ENCODE measurements at regions not wholly inside any gene's neighbourhood (a gene's known extent, or its start where the extent isn't known, plus 50 kb on each side); places are given as distances from the start of the nearest gene placed in this dataset.

DNA sequence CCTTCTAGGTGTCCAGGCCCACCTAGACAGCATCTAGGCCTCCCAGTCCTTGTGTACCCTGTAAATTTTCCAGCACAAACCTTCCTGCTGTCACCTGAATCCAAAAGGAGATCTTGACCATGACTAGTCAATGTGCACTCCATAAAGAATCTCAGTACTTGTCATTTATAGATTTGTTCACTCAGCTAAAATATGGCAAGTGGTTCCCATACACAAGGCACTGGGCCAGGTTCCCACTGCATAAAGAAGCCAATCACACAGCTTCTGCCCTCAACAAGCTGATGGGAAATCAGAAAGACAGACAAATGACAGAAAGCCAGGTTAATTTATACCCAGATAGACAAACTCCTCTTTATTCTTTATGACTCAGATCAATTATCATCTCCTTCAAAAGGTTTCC, 526.8 kb downstream of the CD83 start:
- no peak for DNase-seq (ENCODE audit: low read depth in 3 of 3, low spot score in 2 of 3)

DNA sequence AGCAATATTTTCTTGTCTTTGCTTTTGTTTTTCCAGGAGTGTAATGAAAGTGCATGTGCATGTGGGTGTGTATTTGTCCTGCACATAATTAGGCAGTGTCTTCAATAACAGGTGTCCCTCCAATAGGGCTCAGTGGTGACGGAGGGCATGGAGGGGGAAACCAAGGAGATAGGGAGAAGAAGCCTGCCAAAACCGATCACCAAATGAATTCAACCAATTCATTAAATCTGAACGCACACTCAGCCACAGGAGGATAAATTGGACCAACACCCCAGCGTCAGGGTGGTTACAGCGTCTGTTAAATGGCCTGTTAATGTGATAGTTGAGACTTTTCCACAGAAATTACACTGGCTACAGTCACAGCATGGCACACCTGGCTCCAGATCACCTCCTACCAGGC, 527.6 kb downstream of the CD83 start:
- no peak for DNase-seq (ENCODE audit: low read depth in 3 of 3, low spot score in 2 of 3)

DNA sequence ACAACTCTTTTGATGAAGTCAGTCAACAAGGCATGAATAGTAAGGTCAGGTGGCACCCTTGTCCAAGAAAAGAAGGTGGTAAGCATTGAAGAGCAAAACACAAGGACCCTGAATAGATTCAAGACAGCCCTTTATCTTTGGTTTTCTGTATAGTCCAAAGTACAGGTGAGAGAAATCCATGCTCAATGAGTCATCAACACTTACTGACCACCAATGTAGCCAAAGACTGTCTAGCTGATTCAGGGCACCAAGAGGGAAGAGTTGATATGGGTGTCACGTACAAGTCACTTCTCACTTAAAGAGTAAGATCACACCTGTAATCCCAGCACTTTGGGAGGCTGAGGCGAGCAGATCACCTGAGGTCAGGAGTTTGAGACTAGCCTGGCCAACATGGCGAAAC, 528.3 kb downstream of the CD83 start:
- no peak for DNase-seq (ENCODE audit: low read depth in 3 of 3, low spot score in 2 of 3)

DNA sequence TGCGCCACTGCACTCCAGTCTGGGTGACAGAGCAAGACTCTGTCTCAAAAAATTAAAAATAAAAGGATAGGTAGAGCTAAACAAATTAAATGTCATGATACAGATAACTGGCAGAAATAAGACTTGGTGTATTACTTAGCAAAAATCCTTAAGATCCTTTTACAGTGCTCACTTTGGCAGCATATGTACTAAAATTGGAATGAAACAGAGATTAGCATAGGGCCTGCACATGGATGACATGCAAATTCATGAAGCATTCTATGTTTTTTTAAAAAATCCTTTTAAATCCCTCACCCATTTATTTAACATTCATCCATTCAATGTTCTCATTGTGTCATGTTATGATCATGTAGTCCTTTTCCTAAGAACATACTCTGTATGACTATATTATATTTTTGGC, 528.8 kb downstream of the CD83 start:
- DNase-seq (ENCODE audit: low read depth in 3 of 3, low spot score in 2 of 3), result no peak

DNA sequence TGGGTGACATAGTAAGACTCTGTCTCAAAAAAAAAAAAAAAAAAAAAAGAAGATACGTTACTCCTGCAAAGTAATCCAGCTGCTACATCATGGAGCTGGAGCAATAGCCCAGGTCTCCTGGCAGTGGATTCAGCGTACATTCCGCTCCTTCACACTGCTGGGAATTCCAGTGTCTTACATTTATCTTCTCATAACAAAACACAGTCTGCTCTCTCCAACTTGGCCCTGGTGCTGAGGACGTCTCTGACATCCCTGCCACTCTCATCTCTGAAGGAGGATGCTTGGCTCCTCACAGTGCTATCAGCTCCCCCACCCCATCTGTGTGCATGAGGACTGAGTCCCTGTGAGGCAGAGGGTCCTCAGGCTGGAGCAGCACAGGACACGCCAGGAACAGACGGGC, 529.8 kb downstream of the CD83 start:
- DNase-seq (ENCODE audit: low read depth in 3 of 3, low spot score in 2 of 3), result no peak

DNA sequence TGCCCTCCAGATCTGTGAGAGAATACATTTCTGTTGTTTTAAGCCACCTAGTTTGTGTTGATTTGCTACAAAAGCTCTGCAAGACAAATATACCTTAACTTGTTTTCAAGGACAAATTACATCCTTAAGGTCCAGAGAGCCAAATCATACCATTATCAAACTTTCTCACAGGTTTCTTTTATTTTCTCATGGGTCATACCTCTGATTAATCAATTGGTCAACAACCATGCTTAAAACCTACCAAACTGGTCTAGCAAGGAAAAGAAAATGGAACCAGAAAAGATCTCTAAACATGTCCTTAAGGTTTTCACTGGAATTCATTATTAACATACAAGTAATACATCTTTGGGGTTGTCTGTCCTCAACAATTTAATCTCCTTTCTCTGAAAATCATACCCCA, 535.0 kb downstream of the CD83 start:
- no peak for DNase-seq (ENCODE audit: low read depth in 3 of 3, low spot score in 2 of 3)

DNA sequence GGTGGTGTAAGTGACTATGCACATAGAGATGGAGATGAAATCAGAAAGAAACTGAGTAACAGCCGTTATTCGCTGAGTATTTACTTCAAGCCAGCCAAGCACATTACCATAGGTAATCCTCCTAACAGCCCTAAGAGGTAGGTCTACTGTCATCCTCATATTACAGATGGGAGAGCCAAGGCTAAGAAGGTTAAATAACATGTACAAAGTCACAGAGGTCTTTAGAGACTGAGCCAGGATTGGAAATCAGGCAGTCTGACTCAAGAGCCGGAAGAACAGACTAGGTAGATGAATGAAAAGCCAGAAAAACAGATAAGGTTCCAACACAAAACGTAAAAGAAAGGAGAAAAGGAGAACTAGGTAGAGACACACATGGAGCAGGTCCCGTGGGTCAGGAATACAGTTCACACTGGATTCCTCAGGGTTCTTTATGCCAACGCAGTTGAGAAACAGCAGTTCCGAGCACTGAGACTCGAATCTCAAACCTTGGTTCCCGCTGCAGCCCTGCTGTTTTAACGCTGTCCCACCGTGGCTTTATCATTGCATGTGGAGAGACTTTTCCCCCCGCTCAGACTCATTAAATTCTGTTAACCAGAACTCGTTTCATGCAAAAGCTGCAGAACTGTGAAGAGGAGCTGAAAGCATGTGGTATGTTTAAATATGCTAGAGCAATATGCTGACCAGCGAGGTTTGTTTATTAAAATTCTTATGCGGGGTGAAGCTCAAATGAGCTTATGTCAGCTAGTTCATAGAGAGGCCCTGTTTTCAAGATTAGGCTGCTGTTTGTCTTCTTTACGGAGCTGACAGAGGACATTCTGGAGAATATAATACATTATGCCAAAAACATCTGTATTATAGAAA, 537.9 kb downstream of the CD83 start:
- no peak for DNase-seq (ENCODE audit: low read depth in 3 of 3, low spot score in 2 of 3)

DNA sequence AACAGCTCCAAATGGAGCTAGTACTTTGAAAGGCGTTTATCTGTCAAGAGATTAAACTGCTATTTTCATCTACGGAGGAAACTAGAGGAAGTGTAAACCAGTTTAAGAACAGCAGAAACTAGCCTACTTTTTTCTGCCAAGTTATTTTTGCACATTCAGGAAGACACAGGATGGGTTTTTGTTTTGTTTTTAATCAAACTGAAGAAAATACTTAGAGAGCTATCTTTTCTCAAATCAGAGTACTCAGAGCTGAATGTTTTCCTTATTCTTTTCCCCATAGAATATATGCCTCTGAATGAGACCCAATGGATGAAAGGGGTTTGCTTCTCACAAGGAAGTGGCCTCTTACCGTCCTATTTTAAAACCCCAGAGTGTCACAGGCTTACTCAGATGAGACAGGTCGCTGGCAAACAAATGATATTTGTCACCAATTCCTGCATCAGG, 538.5 kb downstream of the CD83 start:
- DNase-seq (ENCODE audit: low read depth in 3 of 3, low spot score in 2 of 3), result no peak

DNA sequence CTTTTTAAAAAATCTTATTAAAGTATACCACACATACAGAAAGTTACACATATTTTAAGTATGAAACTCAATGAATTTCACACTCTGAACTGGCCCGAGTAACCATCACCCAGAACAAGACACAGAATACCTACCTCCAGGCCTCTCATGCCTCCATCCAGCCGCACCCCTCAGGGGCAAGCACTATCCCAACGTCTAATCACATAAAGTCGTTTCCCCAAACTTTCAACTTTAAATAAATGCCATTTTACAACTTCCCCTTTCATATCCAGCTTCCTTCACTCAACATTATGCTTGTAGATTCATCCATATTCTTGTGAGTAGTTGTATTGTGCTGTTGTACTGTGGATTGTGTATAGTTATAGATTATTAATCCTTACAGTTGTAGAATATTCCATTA, 539.1 kb downstream of the CD83 start:
- DNase-seq (ENCODE audit: low read depth in 3 of 3, low spot score in 2 of 3), result no peak

DNA sequence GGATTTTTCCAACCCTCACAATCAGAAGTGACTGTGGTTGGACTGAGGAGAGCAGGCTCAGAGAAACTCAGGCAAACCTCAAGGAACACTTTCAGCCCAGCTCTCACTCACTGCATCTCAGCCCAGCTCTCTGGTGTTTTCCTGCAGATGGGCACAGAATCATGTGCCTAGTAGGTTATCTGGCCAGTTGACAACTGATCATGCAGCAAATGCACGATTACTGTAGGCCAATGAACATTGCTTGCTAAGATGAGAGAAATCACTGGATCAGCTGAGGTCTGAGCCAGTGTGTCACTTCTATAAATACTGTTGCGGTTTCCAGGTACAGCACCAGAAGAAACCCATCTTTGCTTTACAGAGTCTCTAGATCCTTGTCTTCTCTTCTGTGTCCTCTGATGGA, 540.5 kb downstream of the CD83 start:
- DNase-seq (ENCODE audit: low read depth in 3 of 3, low spot score in 2 of 3), result no peak

DNA sequence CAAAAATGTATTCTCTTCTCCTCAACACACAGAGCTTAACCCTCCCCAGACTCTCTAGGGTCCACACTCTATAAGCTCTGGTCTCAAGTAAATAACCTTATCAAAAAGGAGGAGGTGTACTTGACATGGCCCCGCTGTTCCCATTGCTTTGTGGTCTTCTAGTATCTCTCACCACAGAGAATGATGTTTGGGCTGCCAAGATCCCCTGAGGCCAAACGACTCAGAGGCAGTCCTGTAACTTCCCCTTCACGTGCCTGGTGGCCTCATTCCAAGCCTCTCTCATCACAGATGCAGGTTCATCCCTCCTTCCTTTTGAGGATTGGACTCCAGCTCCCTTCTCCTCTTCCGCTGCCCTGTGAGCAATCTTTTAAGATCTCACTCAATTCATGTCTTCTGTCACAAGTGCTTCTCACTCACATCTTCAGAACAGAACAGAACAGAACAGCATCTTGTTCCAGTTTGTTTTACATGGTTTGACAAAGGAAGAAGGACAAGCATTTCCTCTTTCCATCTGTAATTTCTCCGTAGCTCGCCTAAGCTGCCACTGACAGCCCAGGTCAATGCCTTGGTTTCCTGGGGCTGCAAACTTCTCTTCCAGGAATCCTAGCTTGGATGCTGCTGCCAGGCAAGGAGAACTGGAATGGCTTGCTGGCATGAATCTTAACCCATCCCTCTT, 541.5 kb downstream of the CD83 start:
- no peak for DNase-seq (ENCODE audit: low read depth in 3 of 3, low spot score in 2 of 3)

DNA sequence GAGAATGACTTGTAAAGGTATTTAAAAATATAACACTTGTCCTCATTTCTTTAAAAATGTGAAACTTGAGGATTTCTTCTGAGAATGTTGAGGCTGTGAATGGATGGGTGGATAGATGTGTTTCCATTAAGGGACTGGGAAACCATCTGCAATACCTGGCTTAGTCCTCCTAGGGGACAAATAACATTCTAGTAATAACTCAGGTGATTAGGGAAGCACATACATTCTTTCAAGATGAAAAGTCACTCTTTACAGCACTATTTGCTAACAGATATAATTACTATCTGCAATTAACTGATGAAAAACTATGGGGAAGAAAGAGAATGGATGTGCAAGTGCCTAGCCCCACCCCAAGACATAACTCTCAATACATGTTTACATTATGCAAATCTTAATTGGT, 542.3 kb downstream of the CD83 start:
- no peak for DNase-seq (ENCODE audit: low read depth in 3 of 3, low spot score in 2 of 3)

DNA sequence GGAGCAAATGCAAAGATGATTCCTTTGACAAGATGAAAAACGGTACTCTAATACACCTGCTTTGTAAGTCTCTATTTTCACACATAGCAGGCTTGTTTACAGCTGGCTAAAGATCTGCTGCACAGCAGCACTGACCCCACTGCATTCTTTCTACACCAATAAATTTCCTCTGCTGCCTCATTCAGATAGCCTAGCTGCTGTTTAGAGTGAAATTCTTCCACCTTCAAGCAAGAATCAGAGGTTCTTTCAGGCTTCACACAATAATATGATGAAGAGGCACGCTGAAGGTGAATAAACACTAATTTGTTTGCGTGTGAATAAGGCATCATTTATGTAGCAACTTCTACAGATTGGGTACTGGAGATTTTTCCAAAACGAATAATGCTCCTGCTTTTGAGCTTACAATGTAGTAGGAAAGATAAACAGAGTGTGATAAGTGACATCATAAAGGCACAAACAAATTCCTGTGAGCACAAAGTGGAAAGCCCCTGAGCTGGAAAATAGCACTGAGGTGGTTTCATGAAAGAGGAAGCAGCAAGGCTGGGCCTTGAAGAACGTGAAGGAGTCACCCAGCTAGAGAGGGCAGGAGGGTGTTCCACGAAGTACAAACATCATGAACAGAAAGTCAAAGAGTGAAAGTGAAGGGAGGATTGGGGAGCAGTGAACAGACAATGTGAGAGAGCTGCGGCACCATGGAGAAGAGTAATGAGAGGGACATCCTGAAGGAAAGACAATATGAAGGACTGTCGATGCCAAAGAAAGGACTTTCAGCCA, 543.4 kb downstream of the CD83 start:
- no peak for DNase-seq (ENCODE audit: low read depth in 3 of 3, low spot score in 2 of 3)

DNA sequence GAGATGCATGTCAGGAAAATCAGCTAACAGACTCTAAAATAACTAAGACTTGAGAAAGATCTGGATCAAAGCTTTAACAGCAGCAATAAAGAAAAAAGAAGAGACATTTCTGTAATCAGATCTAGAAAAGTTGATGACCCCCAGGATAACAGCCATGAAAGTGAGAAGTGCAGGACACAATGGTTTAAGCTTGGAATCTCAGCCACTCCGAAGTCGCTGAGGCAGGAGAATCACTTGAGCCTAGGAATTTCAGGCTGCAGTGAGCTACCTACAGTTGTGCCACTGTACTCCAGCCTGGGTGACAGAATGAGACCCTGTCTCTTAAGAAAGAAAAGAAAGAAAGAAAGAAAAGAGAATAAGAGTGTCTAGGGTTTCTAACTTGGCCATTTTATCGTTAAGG, 544.1 kb downstream of the CD83 start:
- DNase-seq (ENCODE audit: low read depth in 3 of 3, low spot score in 2 of 3), result no peak

DNA sequence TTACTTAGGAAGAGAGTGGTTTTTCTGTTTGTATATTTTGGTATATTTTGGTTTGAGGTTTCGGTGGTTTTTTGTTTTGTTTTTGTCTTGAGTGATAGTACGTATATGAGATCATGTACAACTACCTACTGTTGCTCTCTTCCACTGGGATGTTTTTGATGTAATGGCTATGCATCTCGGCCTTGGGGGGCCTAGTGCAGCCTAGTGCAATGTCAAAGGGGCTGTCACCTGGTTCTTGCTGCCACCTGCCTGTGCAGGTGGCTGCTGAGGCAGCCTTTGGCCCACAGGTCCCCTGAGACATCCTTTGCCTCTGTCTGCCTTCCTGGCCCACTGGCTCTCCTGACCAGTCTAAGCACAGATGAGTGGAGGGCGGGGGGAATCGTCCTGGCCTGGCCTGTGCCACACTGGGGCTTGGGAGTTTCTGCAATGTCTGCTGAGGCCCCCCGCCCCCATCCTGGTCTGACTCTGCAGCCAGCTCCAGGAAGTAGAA, 546.6 kb downstream of the CD83 start:
- DNase-seq (ENCODE audit: low read depth in 3 of 3, low spot score in 2 of 3), result no peak

DNA sequence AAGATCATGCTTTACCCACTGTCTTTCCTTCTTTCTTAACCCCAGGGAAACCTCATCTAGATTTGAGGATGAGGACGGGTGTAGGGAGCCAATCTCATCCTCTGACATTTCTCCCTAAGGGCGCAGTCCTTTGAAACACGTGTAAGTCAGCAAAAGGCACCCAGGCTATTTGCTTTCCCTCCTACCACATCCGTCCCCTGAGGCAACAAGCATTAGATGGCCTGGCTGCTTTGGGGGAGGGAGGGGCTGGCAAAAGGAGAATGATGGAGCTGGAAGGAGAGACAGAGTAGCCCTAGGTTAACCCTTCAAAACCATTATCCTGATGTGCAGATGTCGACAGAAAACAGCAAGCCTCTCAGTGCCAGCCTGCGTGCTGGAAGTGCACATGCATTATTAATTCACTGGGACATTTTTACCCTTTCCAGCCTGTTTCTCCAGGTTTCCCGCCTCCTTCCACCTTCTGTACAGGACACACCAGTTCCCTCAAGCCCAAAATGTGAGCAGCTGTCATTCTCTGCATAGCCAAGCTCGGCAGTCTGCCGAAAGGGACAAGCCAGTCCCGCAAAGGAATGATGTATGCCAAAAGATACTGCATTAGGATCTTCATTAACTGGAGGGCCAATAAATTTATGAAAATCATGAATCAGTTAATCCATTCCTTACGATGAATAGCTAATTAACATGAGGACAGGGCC, 547.2 kb downstream of the CD83 start:
- no peak for DNase-seq (ENCODE audit: low read depth in 3 of 3, low spot score in 2 of 3)

DNA sequence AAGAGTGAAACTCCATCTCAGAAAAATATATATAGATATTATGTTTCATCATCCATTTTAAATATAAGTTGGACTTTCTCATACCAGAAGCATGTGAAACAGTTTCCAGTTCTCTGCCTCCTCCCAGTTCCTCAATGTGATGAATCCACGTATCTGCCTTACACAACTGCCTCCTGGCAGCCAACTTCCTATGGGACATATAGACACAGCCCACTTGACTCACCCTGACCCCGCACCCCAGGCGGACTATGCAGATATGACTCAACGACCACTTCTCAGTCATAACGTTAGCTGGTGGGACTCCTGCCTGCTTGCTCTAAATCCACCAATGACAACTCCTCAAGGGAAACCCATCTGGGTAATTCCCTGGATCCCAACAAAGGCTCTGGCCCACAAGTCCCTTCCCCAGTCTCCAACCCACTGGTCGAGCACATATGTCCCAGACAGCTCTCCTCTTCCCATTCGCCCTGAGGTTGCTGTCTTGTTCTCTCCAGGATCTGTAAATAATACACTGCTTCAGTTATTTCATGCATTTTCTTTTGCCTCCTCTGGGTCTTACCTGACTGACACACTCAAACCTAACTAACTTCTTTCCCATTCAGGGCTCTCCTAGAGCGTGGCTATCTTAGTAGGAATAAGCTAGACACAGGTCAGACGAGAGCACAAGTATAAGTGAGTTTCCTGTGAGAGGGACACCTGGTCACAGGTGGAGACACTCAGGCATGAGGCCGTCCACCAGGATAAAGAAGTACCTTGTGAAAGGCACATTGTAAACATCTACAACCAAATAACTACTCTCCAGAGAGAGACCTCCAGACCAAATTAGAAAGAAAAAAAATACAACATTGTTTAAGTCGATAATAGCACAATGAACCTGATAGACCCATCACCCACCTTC, 548.5 kb downstream of the CD83 start:
- no peak for DNase-seq (ENCODE audit: low read depth in 3 of 3, low spot score in 2 of 3)

DNA sequence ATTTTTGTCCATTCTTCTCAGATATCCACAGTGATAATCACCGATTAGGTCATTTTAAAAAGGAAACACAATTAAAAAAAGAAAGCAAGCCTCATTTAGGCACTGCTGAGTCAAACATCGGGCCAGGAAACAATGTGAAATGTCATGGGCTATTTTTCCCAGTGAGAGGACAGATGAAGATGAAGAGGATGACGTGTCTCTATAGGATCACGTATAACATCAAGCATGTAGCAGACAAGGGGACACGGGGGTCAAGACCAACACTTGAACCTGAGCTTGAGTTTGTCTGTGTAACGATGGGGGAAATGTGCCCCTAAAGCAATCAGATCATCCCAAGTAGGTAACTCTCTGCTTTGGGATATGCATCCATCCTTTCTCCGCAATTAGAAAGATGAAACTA, 553.2 kb downstream of the CD83 start:
- DNase-seq (ENCODE audit: low read depth in 3 of 3, low spot score in 2 of 3), result no peak

DNA sequence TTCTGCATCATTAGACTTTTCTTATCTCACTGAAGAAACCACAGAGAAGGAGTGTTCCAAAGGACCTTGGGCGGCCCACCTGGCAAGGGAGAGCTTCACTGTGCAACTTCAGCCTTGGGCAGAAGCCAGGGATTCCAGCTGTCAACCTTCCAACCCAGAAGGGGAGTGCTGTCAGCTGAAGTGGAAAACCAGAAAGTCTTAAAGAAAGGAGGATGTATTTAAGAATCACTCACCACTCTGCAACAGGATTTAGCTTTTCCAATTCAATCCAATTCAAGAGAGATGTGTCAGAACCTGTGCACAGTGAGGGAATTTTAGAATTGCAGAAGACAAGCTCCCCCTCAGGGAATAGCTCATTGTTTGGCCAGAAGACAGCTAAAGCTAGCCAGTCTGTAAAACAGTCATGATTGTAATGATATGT, 553.7 kb downstream of the CD83 start:
- no peak for DNase-seq (ENCODE audit: low read depth in 3 of 3, low spot score in 2 of 3)

DNA sequence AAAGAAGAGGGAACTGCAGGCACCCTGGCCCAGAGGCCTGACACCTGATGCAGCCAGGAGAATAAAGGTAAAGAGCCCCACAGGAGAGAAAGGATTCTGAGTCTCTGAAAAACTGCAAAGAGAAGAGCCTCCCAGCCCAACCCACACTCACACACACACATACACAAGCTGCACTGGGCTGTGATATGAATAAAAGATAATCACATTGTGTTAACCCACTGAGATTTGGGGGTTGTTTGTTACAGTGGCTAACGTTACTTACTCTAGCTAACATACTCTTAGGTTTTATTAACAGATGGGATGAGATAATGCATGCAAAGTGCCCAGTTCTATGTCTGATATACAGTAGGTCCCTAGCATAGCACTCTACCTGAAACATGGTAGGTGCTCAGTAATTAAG, 554.4 kb downstream of the CD83 start:
- no peak for DNase-seq (ENCODE audit: low read depth in 3 of 3, low spot score in 2 of 3)

Measured in right renal cortex interstitium (tissue), 3 donors.